Dendritic cell treated with granulocyte-macrophage colony-stimulating factor and Interleukin-4, amounts not matched to agents 40 ng/mL and 50 ng/mL, for 4 days (primary cell): ENCODE measurements at regions not wholly inside any gene's neighbourhood (a gene's known extent, or its start where the extent isn't known, plus 50 kb on each side); places are given as distances from the start of the nearest gene placed in this dataset.

Source experiments
- H3K27ac Mint-ChIP-seq: one replicate; pipeline ENCODE4 v1.8.0; 2022; ENCODE audit warnings: mild to moderate bottlenecking, mixed read lengths
- H3K27me3 Mint-ChIP-seq: one replicate; pipeline ENCODE4 v1.8.0; 2022; ENCODE audit warnings: mild to moderate bottlenecking, mixed read lengths
- H3K36me3 Mint-ChIP-seq: one replicate; pipeline ENCODE4 v1.8.0; 2022; ENCODE audit warnings: low read depth, mixed read lengths
- H3K4me1 Mint-ChIP-seq: one replicate; pipeline ENCODE4 v1.8.0; 2022; ENCODE audit warnings: low read depth, mixed read lengths
- H3K4me3 Mint-ChIP-seq: one replicate; pipeline ENCODE4 v1.8.0; 2022; ENCODE audit warnings: mild to moderate bottlenecking, moderate library complexity, mixed read lengths
- H3K9me3 Mint-ChIP-seq: one replicate; pipeline ENCODE4 v1.8.0; 2022; ENCODE audit warnings: mixed read lengths
- intact Hi-C: fragments of 100-400 bp; cut with micrococcal nuclease; formaldehyde crosslinking; loops from one replicate; pipeline ENCODE4 v1.15.0; 2022

GRCh38 chr9:135035781-135036760, 51.4 kb upstream of the OLFM1 start:
- Mint-ChIP-seq H3K27me3 (peaks cover 30% of the 10 kb centered on the region), H3K27ac (no peak overlapping the region), H3K4me3 (no peak overlapping the region), H3K4me1 (no peaks in the 10 kb centered on the region), H3K36me3 (no peaks in the 10 kb centered on the region), H3K9me3 (no peaks in the 10 kb centered on the region)
- intact Hi-C loops: no loop called here

GRCh38 chr9:135036861-135037465, 50.5 kb upstream of the OLFM1 start:
- H3K9me3 Mint-ChIP-seq: no peaks in the 10 kb centered on the region
- intact Hi-C loops: no loop called here
- H3K27ac Mint-ChIP-seq: no peak overlapping the region
- H3K27me3 Mint-ChIP-seq: peaks cover 31% of the 10 kb centered on the region
- H3K36me3 Mint-ChIP-seq: no peaks in the 10 kb centered on the region
- H3K4me1 Mint-ChIP-seq: no peaks in the 10 kb centered on the region
- H3K4me3 Mint-ChIP-seq: no peak overlapping the region

- H3K4me1 Mint-ChIP-seq: no peaks in the 10 kb centered on the region
- no peak overlapping the region for H3K27ac Mint-ChIP-seq
- no peaks in the 10 kb centered on the region for H3K36me3 Mint-ChIP-seq
- intact Hi-C loops: no loop called here
- peaks cover 32% of the 10 kb centered on the region for H3K27me3 Mint-ChIP-seq
- H3K9me3 Mint-ChIP-seq: no peaks in the 10 kb centered on the region
- no peak overlapping the region for H3K4me3 Mint-ChIP-seq
These were observed 49.8 kb upstream of the OLFM1 start for GRCh38 chr9:135037521-135038250.
